ENCODE measurements at regions not wholly inside any gene's neighbourhood (a gene's known extent, or its start where the extent isn't known, plus 50 kb on each side); places are given as distances from the start of the nearest gene placed in this dataset.

- no peaks in the 10 kb centered on the region for H3K27me3 Mint-ChIP-seq
- H3K4me1 Mint-ChIP-seq (ENCODE audit: low read depth): peaks cover 1% of the 10 kb centered on the region
- H3K4me3 Mint-ChIP-seq (ENCODE audit: low read depth): no peak overlapping the region
- H3K27ac Mint-ChIP-seq: no peak overlapping the region
- H3K36me3 Mint-ChIP-seq (ENCODE audit: insufficient read depth): no peaks in the 10 kb centered on the region
- TF ChIP-seq CTCF (IDR thresholded peaks at IDR 0.05; ENCODE audit: unreplicated experiment): no peak
- no peak for DNase-seq (ENCODE audit: low spot score, unreplicated experiment)
- no peaks in the 10 kb centered on the region for H3K9me3 Mint-ChIP-seq (ENCODE audit: low read depth)
These were observed 234.8 kb upstream of the FMN2 start for GRCh38 chr1:239856924-239857323.

- no peak for DNase-seq (ENCODE audit: low spot score, unreplicated experiment)
These were observed 233.6 kb upstream of the FMN2 start for GRCh38 chr1:239858057-239858456.

GRCh38 chr1:239858529-239858928, 233.2 kb upstream of the FMN2 start:
- TF ChIP-seq CTCF (IDR thresholded peaks at IDR 0.05; ENCODE audit: unreplicated experiment): no peak
- Mint-ChIP-seq H3K27ac (no peak overlapping the region), H3K4me1 (ENCODE audit: low read depth) (peaks cover 1% of the 10 kb centered on the region), H3K4me3 (ENCODE audit: low read depth) (no peak overlapping the region), H3K9me3 (ENCODE audit: low read depth) (peaks cover 2% of the 10 kb centered on the region), H3K27me3 (no peaks in the 10 kb centered on the region), H3K36me3 (ENCODE audit: insufficient read depth) (no peaks in the 10 kb centered on the region)
- DNase-seq (ENCODE audit: low spot score, unreplicated experiment): no peak

More at GRCh38 chr1:239858057-239858456, 233.6 kb upstream of the FMN2 start:
- TF ChIP-seq CTCF (IDR thresholded peaks at IDR 0.05; ENCODE audit: unreplicated experiment): no peak
- H3K27ac Mint-ChIP-seq: no peak overlapping the region
- H3K36me3 Mint-ChIP-seq (ENCODE audit: insufficient read depth): no peaks in the 10 kb centered on the region
- peaks cover 1% of the 10 kb centered on the region for H3K4me1 Mint-ChIP-seq (ENCODE audit: low read depth)
- H3K27me3 Mint-ChIP-seq: no peaks in the 10 kb centered on the region
- no peaks in the 10 kb centered on the region for H3K9me3 Mint-ChIP-seq (ENCODE audit: low read depth)
- H3K4me3 Mint-ChIP-seq (ENCODE audit: low read depth): no peak overlapping the region

- no peak for DNase-seq (ENCODE audit: low spot score, unreplicated experiment)
- no peaks in the 10 kb centered on the region for H3K36me3 Mint-ChIP-seq (ENCODE audit: insufficient read depth)
- no peak for TF ChIP-seq CTCF (IDR thresholded peaks at IDR 0.05; ENCODE audit: unreplicated experiment)
- no peaks in the 10 kb centered on the region for H3K4me1 Mint-ChIP-seq (ENCODE audit: low read depth)
- H3K27me3 Mint-ChIP-seq: no peaks in the 10 kb centered on the region
- H3K9me3 Mint-ChIP-seq (ENCODE audit: low read depth): peaks cover 4% of the 10 kb centered on the region
- no peak overlapping the region for H3K27ac Mint-ChIP-seq
- H3K4me3 Mint-ChIP-seq (ENCODE audit: low read depth): no peak overlapping the region
These were observed 229.7 kb upstream of the FMN2 start for GRCh38 chr1:239861985-239862384.

GRCh38 chr1:239868058-239868832, 223.4 kb upstream of the FMN2 start:
- Mint-ChIP-seq H3K9me3 (ENCODE audit: low read depth) (peaks cover 4% of the 10 kb centered on the region), H3K27me3 (peaks cover 4% of the 10 kb centered on the region), H3K4me3 (ENCODE audit: low read depth) (no peak overlapping the region), H3K4me1 (ENCODE audit: low read depth) (no peaks in the 10 kb centered on the region), H3K27ac (peak overlapping the region; percentile 65), H3K36me3 (ENCODE audit: insufficient read depth) (no peaks in the 10 kb centered on the region)
- DNase-seq (ENCODE audit: low spot score, unreplicated experiment): no peak
- no peak for TF ChIP-seq CTCF (IDR thresholded peaks at IDR 0.05; ENCODE audit: unreplicated experiment)
